ENCODE measurements at regions not wholly inside any gene's neighbourhood (a gene's known extent, or its start where the extent isn't known, plus 50 kb on each side); places are given as distances from the start of the nearest gene placed in this dataset.

GRCh38 chr2:219962801-219963200, 335.4 kb downstream of the SLC4A3 start:
- DNase-seq, result no peak

GRCh38 chr2:219965287-219966194, 338.1 kb downstream of the SLC4A3 start:
- no peak for DNase-seq

- no peak for DNase-seq
Measured at GRCh38 chr2:219967247-219968245, 340.1 kb downstream of the SLC4A3 start.

DNA sequence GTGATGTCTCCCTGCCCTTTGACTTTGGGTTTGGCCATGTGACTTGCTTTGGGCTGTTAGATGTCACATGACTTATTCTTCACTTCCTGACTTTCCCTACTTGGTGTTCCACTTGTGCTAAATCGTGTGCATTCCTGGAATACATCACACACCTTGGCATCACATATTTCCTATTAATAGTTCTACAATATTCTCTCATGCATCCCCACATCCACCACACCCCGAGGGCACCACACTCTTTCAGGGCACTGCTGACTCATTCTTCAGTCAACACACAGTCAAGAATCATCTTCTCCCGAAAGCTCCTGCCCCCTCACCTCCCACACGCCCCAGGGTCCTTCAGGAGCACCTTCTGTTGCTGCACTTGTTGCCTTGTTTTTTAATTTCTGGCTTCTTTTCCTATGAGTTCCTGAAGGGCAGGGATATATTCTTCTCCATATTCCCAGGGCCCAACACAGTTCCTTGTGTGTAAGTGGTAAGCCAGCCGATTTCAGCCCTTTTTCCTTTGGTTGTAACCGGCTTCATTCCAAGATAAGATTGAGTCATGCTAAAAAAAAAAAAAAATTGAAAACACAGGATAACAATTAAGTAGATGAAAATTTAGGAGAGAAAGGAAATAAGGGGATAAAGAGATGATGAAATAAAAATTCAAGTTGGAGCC, 341.4 kb downstream of the SLC4A3 start:
- no peak for DNase-seq

DNA sequence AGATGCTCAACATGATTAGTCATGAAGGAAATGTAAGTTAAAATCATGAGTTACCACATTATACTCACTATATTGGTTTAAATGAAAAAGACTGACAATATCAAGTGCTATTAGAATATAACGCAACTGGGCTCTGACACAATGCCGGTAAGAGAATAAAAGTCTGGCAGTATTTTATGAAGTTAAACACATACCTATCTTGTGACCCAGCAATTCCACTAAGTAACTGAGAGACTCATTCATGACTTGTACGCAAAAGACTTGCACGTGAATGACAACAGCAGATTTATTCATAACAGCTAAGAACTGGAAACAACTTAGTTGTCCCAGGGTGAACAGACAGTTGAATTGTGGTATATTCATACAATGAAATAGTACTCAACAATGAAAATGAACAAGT, 342.1 kb downstream of the SLC4A3 start:
- DNase-seq, result no peak

- no peak for DNase-seq
Measured at GRCh38 chr2:219973136-219973535, 345.7 kb downstream of the SLC4A3 start.

DNA sequence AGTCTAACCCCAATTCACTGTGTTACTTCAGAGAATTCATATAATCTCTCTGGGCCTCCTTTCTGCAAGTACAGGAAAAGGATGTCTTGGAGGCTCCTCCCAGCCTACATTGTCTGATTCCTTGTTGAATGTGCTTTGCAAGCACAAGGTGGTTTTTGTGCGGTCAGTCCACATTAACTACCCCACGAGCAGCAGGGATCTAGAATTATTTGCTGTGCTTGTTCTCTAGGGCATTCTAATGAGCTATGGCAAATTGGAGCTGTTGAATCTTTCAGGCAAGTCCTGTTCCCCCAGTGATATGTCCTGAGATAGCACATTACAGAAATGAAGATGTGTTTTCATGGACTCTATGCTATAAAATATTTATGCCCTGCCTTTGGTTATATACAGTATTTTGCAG, 349.4 kb downstream of the SLC4A3 start:
- no peak for DNase-seq

- no peak for DNase-seq
Measured at GRCh38 chr2:219980638-219981037, 353.2 kb downstream of the SLC4A3 start.

DNA sequence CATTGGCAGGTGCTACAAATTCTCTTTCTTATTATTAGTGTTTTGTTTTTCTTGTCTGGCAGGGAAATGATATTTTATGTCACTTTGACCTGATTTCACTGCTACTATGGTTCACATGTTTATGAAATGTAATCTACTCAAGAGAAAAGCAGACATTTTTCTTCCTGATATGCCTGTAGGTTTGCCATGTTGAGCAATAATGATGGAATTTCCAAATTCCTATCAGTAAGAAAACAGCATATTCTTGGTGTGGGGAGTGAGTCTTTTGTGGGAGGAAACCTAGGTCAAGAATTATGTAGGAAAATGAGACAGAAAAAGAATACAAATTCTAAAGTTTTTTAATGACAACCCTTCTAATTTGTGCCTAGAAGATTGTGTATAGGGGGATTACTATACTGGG, 356.4 kb downstream of the SLC4A3 start:
- DNase-seq, result no peak

GRCh38 chr2:219985017-219985416, 357.6 kb downstream of the SLC4A3 start:
- DNase-seq, result no peak

- DNase-seq, result no peak
Measured at GRCh38 chr2:219987830-219988229, 360.4 kb downstream of the SLC4A3 start.

- DNase-seq, result no peak
Measured at GRCh38 chr2:219989744-219990143, 362.3 kb downstream of the SLC4A3 start.

DNA sequence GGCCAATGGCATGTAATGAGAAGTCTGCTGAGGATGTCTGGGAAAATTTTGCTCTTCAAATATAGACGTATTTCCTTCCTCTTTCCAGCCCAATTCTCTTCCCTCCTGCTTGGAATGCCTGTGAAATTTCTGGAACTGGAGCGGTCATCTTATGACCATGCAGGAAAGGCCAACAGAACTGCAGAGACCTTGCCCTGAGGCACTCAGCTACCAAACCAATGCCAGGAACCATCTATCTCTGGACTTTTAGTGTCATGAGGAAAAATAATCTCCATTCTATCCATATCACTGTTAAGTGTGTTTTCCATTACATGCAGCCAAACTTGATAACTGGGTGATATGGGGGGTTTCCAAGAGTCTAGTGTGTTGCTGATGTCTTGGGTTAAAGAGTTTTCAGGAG, 363.7 kb downstream of the SLC4A3 start:
- no peak for DNase-seq

DNA sequence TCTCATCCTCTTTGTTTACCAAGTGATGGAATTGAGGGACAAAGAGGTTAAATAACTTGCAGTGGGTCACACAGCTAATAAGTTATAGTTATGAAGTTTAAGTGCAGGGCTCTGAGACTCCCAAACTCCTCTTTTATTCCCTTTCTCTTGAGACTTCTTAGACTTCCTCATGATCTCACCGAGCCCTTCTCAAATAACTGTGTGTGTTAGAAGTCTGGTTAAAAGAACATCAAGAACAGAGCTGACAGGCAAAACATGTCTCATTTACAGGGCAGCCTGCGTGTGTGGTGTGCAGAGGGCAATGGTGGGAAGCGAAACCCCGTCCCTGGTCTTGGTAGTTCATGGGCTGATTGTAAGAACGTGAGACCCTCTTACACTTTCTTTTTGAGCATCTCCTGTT, 368.0 kb downstream of the SLC4A3 start:
- DNase-seq, result no peak

DNA sequence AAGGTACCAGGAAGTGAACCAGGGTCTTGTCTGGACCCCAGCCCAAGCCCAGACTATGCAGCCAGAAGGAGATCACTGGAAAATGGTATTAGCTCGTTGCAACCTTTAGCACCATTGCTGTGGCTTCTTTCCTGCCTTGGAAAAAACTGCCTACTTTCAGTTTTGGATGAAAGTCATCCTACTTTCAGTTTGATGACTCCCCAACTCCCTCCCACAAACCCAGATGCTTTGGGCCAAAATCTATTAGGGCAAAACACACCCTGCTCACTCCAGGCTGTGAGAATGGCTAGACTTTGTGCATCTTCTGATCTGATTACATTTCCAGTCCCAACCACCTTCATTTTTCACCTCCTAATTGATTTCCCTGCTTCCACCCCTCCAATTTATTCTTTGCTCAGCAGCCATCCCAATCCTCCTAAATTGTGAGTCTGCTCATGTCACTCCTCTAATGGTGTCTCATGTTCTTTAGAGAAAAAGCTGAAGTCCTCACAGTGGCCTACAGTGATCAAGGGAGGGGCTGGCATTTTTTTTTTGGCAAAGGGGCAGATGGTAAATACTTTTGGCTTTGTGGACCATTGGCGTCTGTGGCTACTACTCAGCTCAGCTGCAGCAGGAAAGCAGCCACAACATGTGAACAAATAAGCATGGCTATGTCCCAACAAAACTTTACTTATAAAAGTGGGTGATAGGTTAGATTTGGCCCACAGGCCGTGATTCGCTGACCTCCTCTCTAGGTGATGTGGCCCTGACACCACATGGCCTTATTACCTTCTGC, 368.7 kb downstream of the SLC4A3 start:
- DNase-seq, result no peak

- DNase-seq, result no peak
Measured at GRCh38 chr2:219997341-219997851, 370.0 kb downstream of the SLC4A3 start.

DNA sequence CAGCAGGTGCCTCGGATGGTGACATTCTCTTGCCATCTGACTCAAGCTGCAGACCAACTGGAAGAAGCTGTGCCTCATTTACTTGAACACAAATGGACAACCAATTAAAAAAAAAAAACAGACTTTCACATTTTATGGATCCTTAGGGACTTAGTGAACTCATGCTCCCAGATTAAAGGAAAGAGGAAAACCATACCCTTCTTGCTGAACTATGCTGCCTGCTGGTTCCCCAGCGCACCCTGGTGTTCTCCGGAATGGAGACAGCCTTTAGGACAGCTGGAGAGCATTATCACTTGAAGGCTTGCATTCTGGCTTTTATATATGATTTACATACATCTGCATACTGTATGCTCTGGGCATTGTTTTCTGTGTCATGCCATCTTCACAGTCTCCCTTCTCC, 370.7 kb downstream of the SLC4A3 start:
- no peak for DNase-seq

GRCh38 chr2:219998714-219999227, 371.3 kb downstream of the SLC4A3 start:
- no peak for DNase-seq

DNA sequence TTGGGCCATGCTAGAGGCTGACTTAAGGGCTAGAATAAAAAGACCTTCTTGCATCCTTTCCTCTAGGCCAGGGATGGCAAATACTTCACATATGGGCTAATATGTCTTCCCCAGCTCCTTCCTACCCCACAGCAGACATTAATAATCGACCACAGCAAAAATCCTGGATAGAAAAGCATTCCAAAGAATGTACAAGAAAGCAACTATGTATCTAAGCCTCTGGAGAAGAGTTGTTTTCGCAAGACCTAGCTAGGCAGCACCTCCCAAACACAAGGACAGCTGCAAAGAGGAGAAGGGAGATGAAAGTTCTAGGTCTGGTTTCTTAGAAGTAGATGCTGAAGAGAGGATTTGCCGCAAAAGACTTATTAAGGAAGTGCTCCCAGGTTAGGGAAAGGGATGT, 372.6 kb downstream of the SLC4A3 start:
- no peak for DNase-seq

GRCh38 chr2:220000586-220000985, 373.2 kb downstream of the SLC4A3 start:
- DNase-seq, result no peak

GRCh38 chr2:220001751-220002150, 374.3 kb downstream of the SLC4A3 start:
- DNase-seq, result no peak

- DNase-seq, result no peak
Measured at GRCh38 chr2:220002251-220002650, 374.8 kb downstream of the SLC4A3 start.

All from NCI-H510A (cell line).